Mesenchymal stem cell (in vitro differentiated cells and primary cell): ENCODE measurements at regions not wholly inside any gene's neighbourhood (a gene's known extent, or its start where the extent isn't known, plus 50 kb on each side); places are given as distances from the start of the nearest gene placed in this dataset.

Experiments
- DNase-seq: peaks from one replicate; pipeline ENCODE4 v3.0.0-alpha.2; 2013
- H2AFZ ChIP-seq: one replicate; pipeline ENCODE4 v1.6.1; 2013; ENCODE audit warnings: low read depth, mild to moderate bottlenecking, control low read depth, inconsistent platforms, low read length, moderate library complexity
- H2AK5ac ChIP-seq: 2 replicates; pipeline ENCODE4 v1.6.1; 2013; ENCODE audit warnings: low read length, moderate library complexity, mild to moderate bottlenecking, inconsistent platforms; ENCODE audit not compliant: severe bottlenecking
- H2BK120ac ChIP-seq: one replicate; pipeline ENCODE4 v1.6.1; 2013; ENCODE audit warnings: low read depth, mild to moderate bottlenecking, inconsistent platforms, low read length, moderate library complexity
- H2BK12ac ChIP-seq, 2 experiments: one replicate each; pipeline ENCODE4 v1.6.1; 2013; ENCODE audit warnings: inconsistent platforms in 2 of 2, low read length in 2 of 2, mild to moderate bottlenecking in 2 of 2, moderate library complexity in 2 of 2, control low read depth in 1 of 2
- H2BK15ac ChIP-seq: one replicate; pipeline ENCODE4 v1.6.1; 2013; ENCODE audit warnings: mild to moderate bottlenecking, low read depth, inconsistent platforms; ENCODE audit not compliant: poor library complexity, severe bottlenecking
- H2BK5ac ChIP-seq: 2 replicates; pipeline ENCODE4 v1.6.1; 2013; ENCODE audit warnings: low read depth, mild to moderate bottlenecking, low read length, control low read depth, inconsistent platforms; ENCODE audit not compliant: poor library complexity, severe bottlenecking
- H3K14ac ChIP-seq, 2 experiments: one replicate each; pipeline ENCODE4 v1.6.1; 2013; ENCODE audit warnings: inconsistent platforms in 2 of 2, low read length in 2 of 2, control low read depth in 1 of 2, mild to moderate bottlenecking in 1 of 2, moderate library complexity in 1 of 2
- H3K18ac ChIP-seq, 2 experiments: one replicate each; pipeline ENCODE4 v1.6.1; 2013; ENCODE audit warnings: inconsistent platforms in 2 of 2, low read length in 2 of 2, control low read depth in 1 of 2, low read depth in 1 of 2, mild to moderate bottlenecking in 1 of 2
- H3K23ac ChIP-seq, 2 experiments: one replicate each; pipeline ENCODE4 v1.6.1; 2013; ENCODE audit warnings: inconsistent platforms in 2 of 2, low read length in 2 of 2, mild to moderate bottlenecking in 2 of 2, moderate library complexity in 2 of 2, control low read depth in 1 of 2
- H3K27ac ChIP-seq: 2 replicates; pipeline ENCODE4 v1.5.1; 2013; ENCODE audit warnings: mild to moderate bottlenecking, moderate library complexity, low read length, control low read depth, inconsistent platforms; ENCODE audit not compliant: poor library complexity, severe bottlenecking
- H3K27me3 ChIP-seq, 2 experiments: 2 replicates each; pipeline versions ENCODE4 v1.6.1 to v1.7.0; 2013; ENCODE audit warnings: low read length in 2 of 2, mild to moderate bottlenecking in 2 of 2, moderate library complexity in 2 of 2, control low read depth in 1 of 2, inconsistent platforms in 1 of 2; ENCODE audit not compliant: control insufficient read depth in 1 of 2, insufficient read depth in 1 of 2
- H3K36me3 ChIP-seq, 2 experiments: 2 replicates each; pipeline versions ENCODE4 v1.6.1 to v1.7.0; 2013; ENCODE audit warnings: low read length in 2 of 2, control low read depth in 1 of 2, inconsistent platforms in 1 of 2, low read depth in 1 of 2, mild to moderate bottlenecking in 1 of 2; ENCODE audit not compliant: insufficient read depth in 2 of 2, control insufficient read depth in 1 of 2
- H3K4ac ChIP-seq, 2 experiments: one replicate each; pipeline ENCODE4 v1.6.1; 2013; ENCODE audit warnings: inconsistent platforms in 2 of 2, low read length in 2 of 2, mild to moderate bottlenecking in 2 of 2, moderate library complexity in 2 of 2, control low read depth in 1 of 2, low read depth in 1 of 2
- H3K4me1 ChIP-seq: 2 replicates; pipeline ENCODE4 v1.6.1; 2013; ENCODE audit warnings: low read depth, low read length, control low read depth; ENCODE audit not compliant: control insufficient read depth, insufficient read depth
- H3K4me2 ChIP-seq: 2 replicates; pipeline ENCODE4 v1.6.1; 2013; ENCODE audit warnings: low read length, mild to moderate bottlenecking, inconsistent platforms; ENCODE audit not compliant: poor library complexity, severe bottlenecking
- H3K4me3 ChIP-seq, 2 experiments: 2 replicates each; pipeline versions ENCODE4 v1.5.1 to v1.7.0; 2013; ENCODE audit warnings: low read length in 2 of 2, mild to moderate bottlenecking in 2 of 2, control low read depth in 1 of 2, low read depth in 1 of 2; ENCODE audit not compliant: insufficient read depth in 1 of 2
- H3K79me1 ChIP-seq: replicated peaks from 2 replicates; pipeline ENCODE4 v1.6.1; 2013; ENCODE audit warnings: mild to moderate bottlenecking, control low read depth, low read length, inconsistent platforms; ENCODE audit not compliant: poor library complexity, severe bottlenecking
- H3K9ac ChIP-seq: 2 replicates; pipeline ENCODE4 v1.7.0; 2013; ENCODE audit warnings: mild to moderate bottlenecking, low read length, moderate library complexity
- H3K9me3 ChIP-seq: 2 replicates; pipeline ENCODE4 v1.7.0; 2013; ENCODE audit warnings: mild to moderate bottlenecking, low read length; ENCODE audit not compliant: control insufficient read depth
- H4K8ac ChIP-seq: one replicate; pipeline ENCODE4 v1.6.1; 2013; ENCODE audit warnings: inconsistent platforms, mild to moderate bottlenecking, low read length, moderate library complexity
- H4K91ac ChIP-seq: one replicate; pipeline ENCODE4 v1.6.1; 2013; ENCODE audit warnings: mild to moderate bottlenecking, low read length, inconsistent platforms
- WGBS: methylation state at CpG from one replicate; pipeline ENCODE4 v1.1.7; 2013; ENCODE audit warnings: mixed read lengths; 5-methylcytosine and 5-hydroxymethylcytosine counted together

DNA sequence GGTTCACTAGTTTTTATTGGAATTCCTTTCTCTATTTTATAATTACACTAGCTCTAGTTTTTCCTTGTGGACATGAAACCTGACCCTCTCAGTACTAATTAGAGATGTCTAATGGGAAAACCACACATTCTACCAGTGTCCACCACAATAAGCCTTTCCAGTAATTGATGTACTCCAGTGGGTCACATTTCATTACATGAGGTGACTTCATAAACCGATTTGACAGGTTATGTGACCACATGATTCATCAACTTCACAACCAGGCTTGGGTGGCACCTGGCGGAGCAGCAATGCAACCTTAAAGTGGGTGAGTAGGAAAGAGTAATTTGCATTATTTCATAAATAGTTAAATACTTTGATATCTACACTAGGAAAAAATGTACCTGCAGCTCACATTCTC lies 284.2 kb upstream of the ADAMTS16 start:
- no peak overlapping the region for H2BK12ac ChIP-seq

DNA sequence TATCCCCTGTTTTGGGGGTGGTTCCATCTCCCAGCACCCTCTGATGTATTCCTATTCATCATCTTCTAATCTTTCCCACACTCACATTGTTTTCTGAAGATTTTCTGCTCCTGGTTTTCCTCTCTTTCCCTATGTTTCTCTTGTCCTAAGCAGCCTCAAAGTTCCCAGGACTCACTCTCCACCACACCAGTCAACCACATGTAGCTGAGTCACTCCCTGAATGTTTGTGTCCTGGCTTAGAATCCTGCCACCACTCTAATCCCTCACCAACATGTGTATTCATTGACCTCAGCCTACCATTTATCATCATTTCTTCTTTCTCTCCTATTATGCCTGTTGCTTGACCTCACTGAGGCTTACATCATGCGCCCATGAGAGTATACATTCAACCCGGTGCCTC lies 282.4 kb upstream of the ADAMTS16 start:
- Histone ChIP-seq H3K23ac (no peak overlapping the region), H3K9me3 (no peaks in the 10 kb centered on the region), H3K4me3 (no peak overlapping the region), H2BK5ac (no peak overlapping the region), H3K27ac (no peak overlapping the region), H3K27me3 (no peaks in the 10 kb centered on the region), H4K8ac (no peak overlapping the region), H3K4me2 (no peak overlapping the region), H3K79me1 (no peaks in the 10 kb centered on the region), H2AK5ac (no peak overlapping the region), H2BK120ac (no peak overlapping the region), H3K18ac (no peak overlapping the region), H3K4ac (no peak overlapping the region), H3K4me1 (no peaks in the 10 kb centered on the region), H3K14ac (no peak overlapping the region), H2BK15ac (no peak overlapping the region), H3K9ac (no peak overlapping the region), H2BK12ac (no peak overlapping the region), H3K36me3 (no peaks in the 10 kb centered on the region), H2AFZ (no peak overlapping the region), H4K91ac (no peak overlapping the region)
- DNase-seq: no peak
- 76% methylated on average over 2 of the region's 2 CpGs for WGBS

More for the DNA sequence above, 284.2 kb upstream of the ADAMTS16 start:
- no CpG with 5 or more reads among the region's 2 CpGs for WGBS
- Histone ChIP-seq H3K4me3 (no peak overlapping the region), H3K4ac (no peak overlapping the region), H3K27ac (no peak overlapping the region), H3K27me3 (no peaks in the 10 kb centered on the region), H4K91ac (no peak overlapping the region), H2AK5ac (no peak overlapping the region), H3K4me2 (no peak overlapping the region), H2BK15ac (no peak overlapping the region), H3K18ac (no peak overlapping the region), H2BK120ac (no peak overlapping the region), H3K14ac (no peak overlapping the region), H3K9ac (no peak overlapping the region), H2BK5ac (no peak overlapping the region), H3K36me3 (no peaks in the 10 kb centered on the region), H3K79me1 (no peaks in the 10 kb centered on the region), H3K4me1 (no peaks in the 10 kb centered on the region), H4K8ac (no peak overlapping the region), H2AFZ (no peak overlapping the region), H3K23ac (no peak overlapping the region), H3K9me3 (peaks cover 3% of the 10 kb centered on the region)
- DNase-seq: no peak

DNA sequence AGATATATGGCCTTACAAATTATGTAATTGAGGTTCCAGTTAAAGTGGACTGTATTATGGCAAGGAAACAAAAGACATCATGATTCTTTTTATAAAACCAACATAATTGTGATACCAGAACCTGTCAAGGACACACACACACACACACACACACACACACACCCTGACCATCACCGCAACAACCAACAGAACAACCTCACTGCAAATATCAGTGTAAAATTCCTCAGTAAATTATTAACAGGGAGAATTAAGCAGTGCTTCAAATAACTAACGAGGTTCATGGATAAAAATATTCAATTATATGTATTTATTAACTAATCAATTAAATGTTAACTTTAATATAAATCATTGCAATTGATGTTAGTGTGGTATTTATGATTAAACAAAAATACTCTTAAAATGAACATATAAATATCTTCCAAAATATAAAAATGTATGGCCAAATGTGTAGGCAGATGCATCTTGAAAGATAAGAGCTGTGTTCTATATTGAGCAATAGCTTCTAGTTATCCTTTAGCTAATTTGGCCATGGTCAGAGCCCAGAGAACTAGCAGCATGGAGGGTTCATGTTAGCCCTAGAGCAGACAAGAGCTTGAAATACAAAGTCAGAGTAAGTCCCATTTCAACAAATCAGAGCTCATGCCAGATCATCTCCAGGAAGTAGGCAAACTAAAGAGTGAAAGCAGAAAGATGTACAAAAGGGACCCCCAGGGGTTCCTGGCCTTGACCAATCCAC lies 280.5 kb upstream of the ADAMTS16 start:
- H4K91ac ChIP-seq: no peak overlapping the region
- H3K4me1 ChIP-seq: no peaks in the 10 kb centered on the region
- H3K36me3 ChIP-seq: no peaks in the 10 kb centered on the region
- no peak overlapping the region for H3K23ac ChIP-seq
- H2BK5ac ChIP-seq: no peak overlapping the region
- H3K4me3 ChIP-seq: no peak overlapping the region
- no peak overlapping the region for H2BK15ac ChIP-seq
- H3K4ac ChIP-seq: no peak overlapping the region
- no peak overlapping the region for H3K4me2 ChIP-seq
- H3K14ac ChIP-seq: no peak overlapping the region
- H3K79me1 ChIP-seq: no peaks in the 10 kb centered on the region
- no peak overlapping the region for H3K9ac ChIP-seq
- WGBS: 100% methylated on average over 1 of the region's 2 CpGs
- no peak overlapping the region for H2AFZ ChIP-seq
- no peak overlapping the region for H2AK5ac ChIP-seq
- H3K27ac ChIP-seq: no peak overlapping the region
- DNase-seq: no peak
- no peaks in the 10 kb centered on the region for H3K27me3 ChIP-seq
- no peaks in the 10 kb centered on the region for H3K9me3 ChIP-seq
- H2BK12ac ChIP-seq: no peak overlapping the region
- H3K18ac ChIP-seq: no peak overlapping the region
- H2BK120ac ChIP-seq: no peak overlapping the region
- no peak overlapping the region for H4K8ac ChIP-seq

DNA sequence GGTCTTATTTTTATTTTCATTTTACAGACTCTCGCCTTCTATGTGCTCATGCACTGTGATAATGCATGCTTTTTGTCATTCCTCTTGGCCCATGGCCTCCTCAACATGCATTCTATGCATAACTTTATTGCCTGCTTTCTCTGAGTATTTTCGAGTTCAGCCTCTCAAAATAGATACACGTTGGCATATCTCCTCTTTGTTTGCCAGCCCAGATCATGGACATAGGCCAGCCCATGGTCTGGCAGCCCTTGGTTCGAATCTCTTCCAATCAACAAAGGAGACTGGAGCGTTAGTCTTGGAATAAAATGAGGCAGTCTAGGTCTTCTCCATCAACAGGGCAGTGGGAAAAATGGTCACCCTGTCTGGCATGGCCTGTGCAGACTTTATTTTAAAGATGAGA lies 279.5 kb upstream of the ADAMTS16 start:
- DNase-seq: no peak
- no peak overlapping the region for H3K4ac ChIP-seq
- no peak overlapping the region for H2BK15ac ChIP-seq
- no peaks in the 10 kb centered on the region for H3K36me3 ChIP-seq
- H3K4me1 ChIP-seq: no peaks in the 10 kb centered on the region
- H3K79me1 ChIP-seq: no peaks in the 10 kb centered on the region
- H2BK5ac ChIP-seq: no peak overlapping the region
- no peak overlapping the region for H3K4me2 ChIP-seq
- H2BK120ac ChIP-seq: no peak overlapping the region
- H3K27me3 ChIP-seq: no peaks in the 10 kb centered on the region
- H2AK5ac ChIP-seq: no peak overlapping the region
- no peak overlapping the region for H3K4me3 ChIP-seq
- H3K18ac ChIP-seq: no peak overlapping the region
- no peak overlapping the region for H3K9ac ChIP-seq
- H2BK12ac ChIP-seq: no peak overlapping the region
- H3K23ac ChIP-seq: no peak overlapping the region
- H4K8ac ChIP-seq: no peak overlapping the region
- 63% methylated on average over 5 of the region's 5 CpGs for WGBS
- H3K14ac ChIP-seq: no peak overlapping the region
- H3K27ac ChIP-seq: no peak overlapping the region
- H4K91ac ChIP-seq: no peak overlapping the region
- H2AFZ ChIP-seq: no peak overlapping the region
- H3K9me3 ChIP-seq: no peaks in the 10 kb centered on the region
